ENCODE measurements at regions not wholly inside any gene's neighbourhood (a gene's known extent, or its start where the extent isn't known, plus 50 kb on each side); places are given as distances from the start of the nearest gene placed in this dataset.

GRCh38 chr21:31405604-31406003 lies 61.5 kb upstream of the TIAM1 start:
- H3K9ac ChIP-seq (ENCODE audit: extremely low read depth, low read length, poor library complexity, severe bottlenecking) = no peak overlapping the region
- Mint-ChIP-seq H3K27me3 (ENCODE audit: insufficient read depth) (no peaks in the 10 kb centered on the region), H3K36me3 (ENCODE audit: low read depth) (no peaks in the 10 kb centered on the region), H3K27ac (peak overlapping the region; percentile 33), H3K9me3 (no peaks in the 10 kb centered on the region), H3K4me1 (peaks cover 15% of the 10 kb centered on the region), H3K4me3 (no peak overlapping the region)
- no peaks in the 10 kb centered on the region for H3K36me3 ChIP-seq (ENCODE audit: control insufficient read depth, insufficient read depth, low read length)
- no peak overlapping the region for H3K4me3 ChIP-seq (ENCODE audit: low read length)
- H3K4me1 ChIP-seq (ENCODE audit: control insufficient read depth, insufficient read depth, low read length) = peaks cover 7% of the 10 kb centered on the region
- no peaks in the 10 kb centered on the region for H3K9me3 ChIP-seq (ENCODE audit: control insufficient read depth, low read length)
- H3K27me3 ChIP-seq (ENCODE audit: control insufficient read depth, insufficient read depth, low read length, poor library complexity, severe bottlenecking) = no peaks in the 10 kb centered on the region
- DNase-seq = no peak
- WGBS, 2 experiments (ENCODE audit: insufficient coverage in 1 of 2, insufficient read length in 1 of 2) = 87% methylated on average over 3 of the region's 3 CpGs; no CpG with 5 or more reads in 1 of the 2 experiments
- TF ChIP-seq CTCF (conservative IDR thresholded peaks at IDR 0.05) = no peak
- H3K27ac ChIP-seq (ENCODE audit: low read depth, low read length) = no peak overlapping the region

GRCh38 chr21:31403596-31404333 lies 59.7 kb upstream of the TIAM1 start:
- DNase-seq = no peak
- no peak overlapping the region for H3K9ac ChIP-seq (ENCODE audit: extremely low read depth, low read length, poor library complexity, severe bottlenecking)
- no peaks in the 10 kb centered on the region for H3K36me3 ChIP-seq (ENCODE audit: control insufficient read depth, insufficient read depth, low read length)
- no peaks in the 10 kb centered on the region for H3K27me3 ChIP-seq (ENCODE audit: control insufficient read depth, insufficient read depth, low read length, poor library complexity, severe bottlenecking)
- Mint-ChIP-seq H3K4me1 (peaks cover 24% of the 10 kb centered on the region), H3K4me3 (no peak overlapping the region), H3K9me3 (no peaks in the 10 kb centered on the region), H3K27ac (no peak overlapping the region), H3K36me3 (ENCODE audit: low read depth) (no peaks in the 10 kb centered on the region), H3K27me3 (ENCODE audit: insufficient read depth) (no peaks in the 10 kb centered on the region)
- peaks cover 12% of the 10 kb centered on the region for H3K4me1 ChIP-seq (ENCODE audit: control insufficient read depth, insufficient read depth, low read length)
- no peak for TF ChIP-seq CTCF (conservative IDR thresholded peaks at IDR 0.05)
- H3K9me3 ChIP-seq (ENCODE audit: control insufficient read depth, low read length) = no peaks in the 10 kb centered on the region
- peak overlapping the region; percentile 38 for H3K27ac ChIP-seq (ENCODE audit: low read depth, low read length)
- no peak overlapping the region for H3K4me3 ChIP-seq (ENCODE audit: low read length)
- 77 to 91% methylated on average over 6 of the region's 6 CpGs for WGBS, 2 experiments (ENCODE audit: insufficient coverage in 1 of 2, insufficient read length in 1 of 2)

- DNase-seq = no peak
- no peaks in the 10 kb centered on the region for H3K36me3 ChIP-seq (ENCODE audit: control insufficient read depth, insufficient read depth, low read length)
- H3K27me3 ChIP-seq (ENCODE audit: control insufficient read depth, insufficient read depth, low read length, poor library complexity, severe bottlenecking) = no peaks in the 10 kb centered on the region
- no peak for TF ChIP-seq CTCF (conservative IDR thresholded peaks at IDR 0.05)
- H3K9me3 ChIP-seq (ENCODE audit: control insufficient read depth, low read length) = no peaks in the 10 kb centered on the region
- H3K9me3 Mint-ChIP-seq = no peaks in the 10 kb centered on the region
- no peaks in the 10 kb centered on the region for H3K36me3 Mint-ChIP-seq (ENCODE audit: low read depth)
- 94 to 100% methylated on average over 1 to 2 of the region's 2 CpGs for WGBS, 2 experiments (ENCODE audit: insufficient coverage in 1 of 2, insufficient read length in 1 of 2)
- H3K4me1 ChIP-seq (ENCODE audit: control insufficient read depth, insufficient read depth, low read length) = peaks cover 21% of the 10 kb centered on the region
- H3K4me3 ChIP-seq (ENCODE audit: low read length) = no peak overlapping the region
- no peak overlapping the region for H3K27ac ChIP-seq (ENCODE audit: low read depth, low read length)
- peaks cover 36% of the 10 kb centered on the region for H3K4me1 Mint-ChIP-seq
- H3K27ac Mint-ChIP-seq = no peak overlapping the region
- H3K9ac ChIP-seq (ENCODE audit: extremely low read depth, low read length, poor library complexity, severe bottlenecking) = no peak overlapping the region
- H3K4me3 Mint-ChIP-seq = no peak overlapping the region
- no peaks in the 10 kb centered on the region for H3K27me3 Mint-ChIP-seq (ENCODE audit: insufficient read depth)
These were observed 55.5 kb upstream of the TIAM1 start for GRCh38 chr21:31399591-31399990.

All from endodermal cell (in vitro differentiated cells).